ENCODE measurements at regions not wholly inside any gene's neighbourhood (a gene's known extent, or its start where the extent isn't known, plus 50 kb on each side); places are given as distances from the start of the nearest gene placed in this dataset.

DNA sequence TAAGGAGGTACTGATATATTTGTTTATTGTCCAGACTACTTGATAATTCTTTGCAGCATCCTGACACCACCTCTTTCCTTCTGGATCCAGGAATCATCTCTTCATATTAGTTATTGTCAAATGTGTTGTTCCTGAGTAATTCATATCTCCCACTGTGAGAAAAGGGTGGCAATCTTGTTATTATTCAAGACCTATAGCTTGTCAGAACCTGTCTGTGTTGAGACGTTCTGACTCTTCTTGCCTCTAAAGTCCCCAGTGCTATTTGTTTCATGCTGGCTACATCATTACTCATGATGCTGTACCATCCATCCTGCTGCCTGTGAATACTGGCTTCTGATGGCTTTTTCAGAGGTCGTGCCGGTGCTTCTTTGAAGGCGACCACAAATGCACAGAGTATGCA is 68.7 kb upstream of the TAF11L2 start:
- TF ChIP-seq, protein P1, sequence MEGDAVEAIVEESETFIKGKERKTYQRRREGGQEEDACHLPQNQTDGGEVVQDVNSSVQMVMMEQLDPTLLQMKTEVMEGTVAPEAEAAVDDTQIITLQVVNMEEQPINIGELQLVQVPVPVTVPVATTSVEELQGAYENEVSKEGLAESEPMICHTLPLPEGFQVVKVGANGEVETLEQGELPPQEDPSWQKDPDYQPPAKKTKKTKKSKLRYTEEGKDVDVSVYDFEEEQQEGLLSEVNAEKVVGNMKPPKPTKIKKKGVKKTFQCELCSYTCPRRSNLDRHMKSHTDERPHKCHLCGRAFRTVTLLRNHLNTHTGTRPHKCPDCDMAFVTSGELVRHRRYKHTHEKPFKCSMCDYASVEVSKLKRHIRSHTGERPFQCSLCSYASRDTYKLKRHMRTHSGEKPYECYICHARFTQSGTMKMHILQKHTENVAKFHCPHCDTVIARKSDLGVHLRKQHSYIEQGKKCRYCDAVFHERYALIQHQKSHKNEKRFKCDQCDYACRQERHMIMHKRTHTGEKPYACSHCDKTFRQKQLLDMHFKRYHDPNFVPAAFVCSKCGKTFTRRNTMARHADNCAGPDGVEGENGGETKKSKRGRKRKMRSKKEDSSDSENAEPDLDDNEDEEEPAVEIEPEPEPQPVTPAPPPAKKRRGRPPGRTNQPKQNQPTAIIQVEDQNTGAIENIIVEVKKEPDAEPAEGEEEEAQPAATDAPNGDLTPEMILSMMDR (IDR thresholded peaks at IDR 0.05), result no peak
- TF ChIP-seq POLR2A (IDR thresholded peaks at IDR 0.05), result no peak

Data from breast epithelium (tissue), 3 donors.